ENCODE measurements at regions not wholly inside any gene's neighbourhood (a gene's known extent, or its start where the extent isn't known, plus 50 kb on each side); places are given as distances from the start of the nearest gene placed in this dataset.

GRCh38 chr2:64211276-64211921 is 67.2 kb upstream of the PELI1 start:
- no peak for TF ChIP-seq CTCF (conservative IDR thresholded peaks at IDR 0.05 in 1 of 2, IDR thresholded peaks at IDR 0.05 in 1 of 2; ENCODE audit: low read depth in 1 of 2, low read length in 2 of 2)
- TF ChIP-seq EZH2 (IDR thresholded peaks at IDR 0.05; ENCODE audit: low read length, missing control alignments) = no peak

Data from fibroblast of lung (primary cell).